HG03565 (cell line): ENCODE measurements at regions not wholly inside any gene's neighbourhood (a gene's known extent, or its start where the extent isn't known, plus 50 kb on each side); places are given as distances from the start of the nearest gene placed in this dataset.
"Not testable (repeated sequence)": the region's sequence is repeated elsewhere in the genome, so short reads cannot be mapped to it uniquely, and the experiment has no call there.

Experiments used
- ATAC-seq: cut with Tn5 transposase; IDR thresholded peaks from one replicate; pipeline ENCODE4 v1.9.1; 2021; ENCODE audit warnings: mild to moderate bottlenecking, moderate library complexity; ENCODE audit not compliant: unreplicated experiment

- no peak for ATAC-seq
These were observed 217.7 kb upstream of the IRF2BP2 start for GRCh38 chr1:234827656-234828055.

DNA sequence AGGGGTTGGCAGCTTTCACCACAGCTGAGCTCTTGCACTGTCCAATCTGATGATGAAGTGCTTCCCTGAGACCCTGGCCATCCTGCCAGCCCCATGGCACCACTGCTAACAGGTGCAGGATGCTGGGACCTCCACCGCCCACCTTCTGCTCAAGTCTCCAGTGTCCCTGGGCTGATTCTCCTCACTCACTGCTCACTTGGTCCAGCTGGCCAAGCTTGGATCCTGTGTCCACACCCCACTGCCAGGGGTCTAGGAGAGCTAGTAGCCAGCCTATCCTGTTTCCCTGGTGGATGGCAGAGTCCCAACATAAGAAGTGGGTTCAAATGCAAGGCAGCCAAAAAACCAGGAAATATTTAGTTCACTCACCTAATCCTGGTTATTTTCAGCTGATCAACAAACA is 217.2 kb upstream of the IRF2BP2 start:
- ATAC-seq, result no peak

DNA sequence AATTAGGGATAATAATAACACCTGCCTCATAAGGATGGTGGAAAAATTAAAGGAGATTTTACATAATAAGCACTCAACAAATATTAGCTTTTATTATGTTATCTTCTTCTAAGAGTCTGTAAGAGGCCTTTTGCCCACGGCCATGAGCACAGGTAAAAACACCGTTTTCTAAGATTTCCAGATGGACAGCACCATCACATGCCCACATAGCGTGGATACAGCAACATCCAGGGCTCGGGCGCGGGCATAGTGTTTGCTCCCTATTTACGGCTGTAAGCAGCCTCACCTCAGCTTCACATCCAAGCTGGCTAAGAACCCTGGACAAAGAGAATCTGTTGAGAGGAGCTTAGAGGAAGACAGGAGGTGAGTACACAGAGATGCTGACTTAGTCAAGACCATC is 216.4 kb upstream of the IRF2BP2 start:
- no peak for ATAC-seq

DNA sequence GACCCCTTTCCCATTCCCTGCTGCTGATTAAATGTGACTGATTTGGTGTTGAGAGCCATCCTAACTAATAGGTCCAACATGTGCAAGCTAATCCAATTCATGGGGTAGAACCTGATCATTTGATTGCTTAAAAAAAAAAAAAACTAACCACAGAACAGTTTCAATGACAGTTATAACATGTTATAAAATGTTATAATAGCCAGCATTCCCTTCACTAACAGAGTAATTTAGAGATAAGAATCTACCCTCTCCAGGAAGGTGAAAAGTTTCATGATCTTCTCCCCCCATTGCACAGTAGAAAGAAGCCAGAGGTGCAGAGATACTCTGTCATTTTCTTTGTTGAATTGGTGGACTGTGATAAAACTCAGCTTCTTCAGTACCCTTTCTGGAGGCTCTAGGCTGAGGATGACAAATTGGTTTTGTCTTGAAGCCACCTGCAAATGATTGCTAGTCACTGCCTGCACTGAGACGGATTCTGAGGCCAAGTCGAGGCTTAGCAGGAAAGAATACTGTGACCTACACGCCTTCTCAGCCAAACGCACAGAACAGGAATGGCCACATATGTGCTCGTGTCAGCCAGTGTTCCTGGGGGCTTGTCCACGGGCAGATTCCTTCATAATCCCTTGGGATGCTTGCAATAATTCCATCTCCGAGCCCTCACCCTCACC is 215.7 kb upstream of the IRF2BP2 start:
- no peak for ATAC-seq

GRCh38 chr1:234824836-234825235 is 214.9 kb upstream of the IRF2BP2 start:
- ATAC-seq, result not testable (repeated sequence)

GRCh38 chr1:234823191-234824176 is 213.5 kb upstream of the IRF2BP2 start:
- no peak for ATAC-seq

DNA sequence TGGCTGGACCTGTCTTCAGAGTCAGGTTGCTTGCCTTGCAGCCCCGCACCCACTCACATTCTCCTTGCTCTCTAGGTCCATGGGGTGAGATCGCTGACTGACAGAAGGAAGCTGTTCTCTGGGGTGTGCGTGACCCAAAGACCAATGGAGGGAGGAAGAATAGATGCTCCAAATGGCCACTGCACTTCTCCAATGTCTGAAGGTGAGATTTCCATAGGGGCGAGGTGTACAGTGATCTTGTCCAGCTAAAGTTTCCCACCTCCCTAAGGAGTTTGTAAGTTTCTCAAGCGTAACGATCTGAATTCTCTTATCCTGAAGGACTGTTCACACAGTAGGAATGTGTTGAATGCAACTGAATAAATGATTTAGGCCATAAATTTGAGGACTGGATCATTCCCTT is 211.9 kb upstream of the IRF2BP2 start:
- ATAC-seq, result no peak

DNA sequence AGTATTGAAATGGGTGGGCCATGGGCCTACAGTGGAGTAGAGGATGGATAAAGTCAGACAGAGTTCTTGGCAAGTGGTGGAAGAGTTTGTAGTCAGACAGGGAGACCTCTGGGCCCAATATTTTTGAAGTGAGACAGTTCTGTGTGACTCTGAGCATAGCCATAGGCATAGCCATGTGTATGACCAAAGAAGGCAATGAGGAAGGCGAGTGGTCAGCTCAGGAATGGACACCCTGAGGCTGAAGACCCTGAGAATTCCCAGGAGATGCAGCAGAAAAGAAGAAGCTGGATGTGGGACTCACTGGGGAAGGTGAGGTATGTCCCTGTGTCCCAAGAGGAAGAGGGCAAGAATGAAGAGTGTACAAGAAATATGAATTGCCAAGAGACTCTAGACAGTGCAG is 210.6 kb upstream of the IRF2BP2 start:
- ATAC-seq, result no peak

DNA sequence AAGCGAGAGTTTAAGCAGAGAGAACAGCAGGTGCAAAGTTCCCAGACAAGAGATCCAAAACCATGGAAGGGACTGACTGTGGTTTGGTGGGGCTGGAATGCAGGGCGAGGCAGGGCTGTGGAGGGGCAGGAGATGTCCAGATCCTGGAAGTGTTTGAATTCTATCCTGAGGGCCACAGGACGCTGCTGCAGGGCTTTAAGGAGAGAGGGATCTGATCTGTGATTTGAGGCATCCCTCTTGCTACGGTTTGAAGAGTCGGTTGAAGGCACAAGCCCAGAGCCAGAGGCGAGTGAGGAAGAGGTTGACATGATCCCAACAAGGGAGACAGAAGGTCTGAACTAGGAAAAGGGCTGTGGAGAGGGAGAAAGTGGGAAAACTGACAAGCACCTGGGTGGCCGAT is 209.9 kb upstream of the IRF2BP2 start:
- ATAC-seq, result not testable (repeated sequence)

DNA sequence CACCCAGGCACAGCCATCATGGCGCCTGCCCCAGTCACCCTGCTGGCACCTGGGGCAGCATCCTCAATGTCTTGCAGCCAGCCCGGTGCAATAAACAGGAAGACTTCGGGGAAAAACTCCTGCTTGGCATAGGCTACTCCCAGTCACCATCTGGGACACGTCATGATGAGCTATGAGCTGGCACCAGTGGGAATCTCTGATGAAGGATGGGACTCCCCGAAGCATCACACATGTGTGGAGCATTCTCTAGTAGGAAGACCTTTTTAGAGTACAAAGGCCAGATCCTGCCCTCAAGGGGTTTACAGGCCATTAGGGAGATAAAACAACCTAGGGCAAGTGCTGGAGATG is 208.0 kb upstream of the IRF2BP2 start:
- ATAC-seq, result not testable (repeated sequence)

GRCh38 chr1:234817313-234818039 is 207.5 kb upstream of the IRF2BP2 start:
- not testable (repeated sequence) for ATAC-seq

DNA sequence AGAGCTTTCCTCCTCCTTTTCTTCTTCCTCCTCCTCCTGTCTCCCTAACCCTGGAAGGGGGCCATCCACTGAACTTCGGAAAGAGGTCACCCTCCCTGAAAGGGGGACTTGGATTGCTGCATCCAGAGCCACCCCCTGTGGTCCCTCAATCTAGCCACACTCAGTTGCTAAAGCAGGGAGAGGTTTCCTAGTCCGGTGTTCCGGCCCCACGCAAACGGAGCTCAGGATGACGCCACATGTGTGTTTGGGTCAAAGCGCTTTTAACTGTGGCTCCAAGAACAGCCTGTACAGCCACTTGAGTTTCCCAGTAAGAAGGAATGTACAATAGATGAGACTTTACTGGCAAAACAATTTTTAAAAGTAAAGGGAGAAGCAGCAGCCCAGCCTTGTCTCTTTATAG is 206.9 kb upstream of the IRF2BP2 start:
- ATAC-seq, result not testable (repeated sequence)

DNA sequence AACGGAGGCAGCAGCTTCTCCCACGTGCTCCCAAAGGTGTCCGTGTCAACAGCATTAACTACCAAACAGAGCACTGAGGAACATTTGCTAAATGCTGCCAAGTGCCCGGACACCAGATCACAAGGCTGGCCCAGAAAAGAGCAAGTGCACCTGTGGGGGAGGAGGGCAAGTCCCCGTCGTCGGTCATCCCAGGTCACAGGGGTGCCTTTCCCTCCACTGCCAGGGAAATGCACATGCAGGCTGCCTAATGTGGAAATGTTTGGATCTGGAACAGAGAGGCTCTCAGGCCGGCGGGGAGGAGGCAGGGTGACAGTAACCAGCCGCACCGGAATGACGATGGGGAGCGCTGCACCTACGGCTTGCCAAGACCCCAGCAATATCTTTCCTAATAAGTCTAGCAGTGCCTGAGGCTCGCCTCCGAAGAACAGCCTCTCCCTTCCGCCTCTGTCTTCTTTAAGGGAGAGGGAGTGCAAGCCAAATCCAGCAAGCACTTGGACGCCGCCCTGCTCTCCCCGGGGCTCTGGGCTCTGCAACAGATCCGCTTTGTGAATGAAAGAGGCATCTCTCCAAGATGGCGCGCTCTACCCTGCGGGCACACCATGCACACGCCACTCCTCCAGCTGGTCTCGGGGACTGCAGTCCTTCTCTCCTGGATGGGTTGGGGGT is 206.3 kb upstream of the IRF2BP2 start:
- ATAC-seq, result not testable (repeated sequence)

GRCh38 chr1:234815295-234815815 is 205.4 kb upstream of the IRF2BP2 start:
- ATAC-seq, result not testable (repeated sequence)

GRCh38 chr1:234814235-234814634 is 204.3 kb upstream of the IRF2BP2 start:
- ATAC-seq, result not testable (repeated sequence)

DNA sequence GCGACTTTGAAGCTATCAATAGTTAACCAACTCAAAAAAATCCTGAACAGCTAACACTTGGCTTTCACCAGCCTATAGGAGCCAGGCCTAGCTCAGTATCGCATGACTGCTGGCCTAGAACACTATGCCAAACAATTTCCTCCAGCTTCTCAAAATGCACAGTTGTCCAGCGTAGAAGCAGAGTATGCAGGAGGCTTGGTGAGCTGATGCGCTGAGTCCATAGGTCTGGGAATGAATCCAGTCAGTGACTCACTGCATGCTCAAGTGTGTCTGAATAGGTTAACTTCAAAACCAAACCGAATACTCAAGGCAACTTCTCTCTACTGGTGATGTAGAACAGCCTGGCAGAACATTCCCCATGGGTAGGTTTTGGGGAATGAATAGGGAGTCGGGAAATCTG is 201.8 kb upstream of the IRF2BP2 start:
- not testable (repeated sequence) for ATAC-seq

- not testable (repeated sequence) for ATAC-seq
These were observed 200.7 kb upstream of the IRF2BP2 start for GRCh38 chr1:234810726-234811125.

DNA sequence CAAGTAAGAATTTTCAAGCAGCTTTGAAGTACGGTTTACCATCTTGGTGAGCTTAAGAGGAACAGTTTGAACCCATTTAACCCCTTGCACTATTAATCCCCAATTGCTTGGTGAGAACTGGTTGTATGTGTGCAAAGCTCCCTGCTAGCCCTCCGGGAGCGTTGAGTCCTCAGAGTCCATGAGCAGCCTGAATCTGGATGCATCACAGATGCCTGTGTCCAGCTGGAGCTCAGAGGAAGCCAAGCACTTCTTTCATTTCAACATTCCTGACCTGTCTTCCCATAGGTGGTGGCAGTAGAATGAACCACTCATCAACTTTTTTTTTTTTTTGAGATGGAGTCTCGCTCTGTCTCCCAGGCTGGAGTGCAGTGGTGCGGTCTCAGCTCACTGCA is 199.9 kb upstream of the IRF2BP2 start:
- not testable (repeated sequence) for ATAC-seq

- ATAC-seq, result peak; percentile 53
These were observed 199.2 kb upstream of the IRF2BP2 start for GRCh38 chr1:234808943-234809853.

DNA sequence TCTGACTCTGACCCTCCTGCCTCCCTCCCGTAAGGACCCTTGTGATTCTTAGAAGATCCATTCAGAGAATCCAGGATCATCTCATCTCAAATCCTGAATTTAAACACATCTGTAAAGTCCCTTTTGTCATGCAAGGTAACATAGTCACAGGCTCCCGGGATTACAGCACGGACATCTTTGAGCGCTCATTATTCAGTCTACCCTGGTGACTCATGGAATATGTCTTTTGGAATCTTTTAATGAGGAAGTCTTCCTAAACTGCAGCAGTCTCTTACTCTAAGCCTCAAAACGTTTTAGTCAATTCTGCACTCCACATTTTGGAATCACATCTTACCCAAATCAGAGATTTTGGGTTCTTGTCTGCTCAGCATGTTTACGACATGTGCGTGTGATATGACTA is 198.5 kb upstream of the IRF2BP2 start:
- ATAC-seq, result not testable (repeated sequence)
